Choroid plexus epithelial cell (primary cell): ENCODE measurements at regions not wholly inside any gene's neighbourhood (a gene's known extent, or its start where the extent isn't known, plus 50 kb on each side); places are given as distances from the start of the nearest gene placed in this dataset.

Source experiments
- DNase-seq: peaks from one replicate; pipeline ENCODE4 v3.0.0-alpha.2; 2010; ENCODE audit warnings: low read depth
- H3K4me3 ChIP-seq: 2 replicates; pipeline ENCODE4 v1.5.1; 2011; ENCODE audit warnings: low read depth, mild to moderate bottlenecking, control low read depth, low read length, moderate library complexity
- TF ChIP-seq, protein P1 (sequence below): conservative IDR thresholded peaks from 2 replicates; pipeline ENCODE4 v1.5.1; 2011; ENCODE audit warnings: low read depth, mild to moderate bottlenecking, control low read depth, inconsistent platforms, low read length, moderate library complexity

DNA sequence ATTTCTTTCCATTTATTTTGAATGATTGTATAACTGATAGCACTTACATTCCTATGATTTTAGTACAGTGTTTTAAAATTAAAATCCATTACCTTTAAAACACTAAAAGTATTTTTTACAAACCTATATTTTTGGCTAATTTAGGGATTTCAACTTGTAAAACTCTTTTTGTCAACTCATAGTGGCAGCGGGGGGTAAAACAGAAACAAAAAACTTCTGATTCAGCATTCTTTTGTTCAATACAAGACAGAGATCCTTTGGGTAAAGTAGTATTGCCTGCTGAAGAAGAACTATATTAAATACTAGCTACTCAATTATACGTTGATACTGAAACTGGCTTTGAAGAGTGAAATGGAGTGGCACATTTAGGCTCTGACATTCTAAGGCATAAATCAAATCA is 437.4 kb upstream of the CDH19 start:
- H3K4me3 ChIP-seq, result no peak overlapping the region

DNA sequence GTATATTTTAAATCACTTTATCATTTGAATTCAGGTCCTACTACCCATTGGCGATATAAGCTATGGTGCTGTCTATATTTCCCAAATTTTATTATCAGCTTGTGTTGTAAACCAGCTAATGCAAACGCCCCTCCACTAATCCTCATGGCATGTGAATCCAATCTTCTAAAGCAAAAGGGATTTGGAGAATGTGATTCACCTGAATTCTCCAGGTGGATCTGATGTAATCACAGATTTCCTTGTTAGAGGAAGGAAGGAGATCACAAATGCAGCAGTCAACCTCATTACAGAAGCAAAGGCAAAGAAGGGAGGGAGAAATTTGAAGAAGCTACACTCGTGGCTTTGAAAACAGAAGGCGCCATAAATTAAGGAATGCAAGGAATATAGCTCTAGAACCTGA is 431.1 kb upstream of the CDH19 start:
- no peak overlapping the region for H3K4me3 ChIP-seq
- DNase-seq, result no peak
- TF ChIP-seq, protein P1, sequence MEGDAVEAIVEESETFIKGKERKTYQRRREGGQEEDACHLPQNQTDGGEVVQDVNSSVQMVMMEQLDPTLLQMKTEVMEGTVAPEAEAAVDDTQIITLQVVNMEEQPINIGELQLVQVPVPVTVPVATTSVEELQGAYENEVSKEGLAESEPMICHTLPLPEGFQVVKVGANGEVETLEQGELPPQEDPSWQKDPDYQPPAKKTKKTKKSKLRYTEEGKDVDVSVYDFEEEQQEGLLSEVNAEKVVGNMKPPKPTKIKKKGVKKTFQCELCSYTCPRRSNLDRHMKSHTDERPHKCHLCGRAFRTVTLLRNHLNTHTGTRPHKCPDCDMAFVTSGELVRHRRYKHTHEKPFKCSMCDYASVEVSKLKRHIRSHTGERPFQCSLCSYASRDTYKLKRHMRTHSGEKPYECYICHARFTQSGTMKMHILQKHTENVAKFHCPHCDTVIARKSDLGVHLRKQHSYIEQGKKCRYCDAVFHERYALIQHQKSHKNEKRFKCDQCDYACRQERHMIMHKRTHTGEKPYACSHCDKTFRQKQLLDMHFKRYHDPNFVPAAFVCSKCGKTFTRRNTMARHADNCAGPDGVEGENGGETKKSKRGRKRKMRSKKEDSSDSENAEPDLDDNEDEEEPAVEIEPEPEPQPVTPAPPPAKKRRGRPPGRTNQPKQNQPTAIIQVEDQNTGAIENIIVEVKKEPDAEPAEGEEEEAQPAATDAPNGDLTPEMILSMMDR, result no peak

More for the DNA sequence above, 437.4 kb upstream of the CDH19 start:
- TF ChIP-seq, protein P1, result no peak
- no peak for DNase-seq

DNA sequence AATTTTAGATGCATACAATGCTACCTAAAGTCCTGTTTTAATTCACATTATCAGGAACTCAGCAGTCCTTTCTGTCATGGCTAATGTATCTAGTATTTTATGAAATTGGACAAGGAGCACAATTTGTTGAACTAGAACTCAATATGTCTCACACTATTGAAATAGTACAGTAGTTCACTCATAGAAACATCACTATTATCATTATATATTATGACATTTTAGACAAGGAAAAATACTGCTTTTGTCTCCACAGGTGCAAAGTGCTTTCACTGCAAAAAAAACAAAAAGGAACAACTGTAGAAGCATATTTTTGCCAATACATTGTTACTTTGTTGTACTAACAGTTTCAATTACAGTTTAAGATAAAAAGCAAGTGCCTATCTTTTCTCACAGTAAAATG is 419.2 kb upstream of the CDH19 start:
- no peak overlapping the region for H3K4me3 ChIP-seq
- TF ChIP-seq, protein P1, result no peak
- no peak for DNase-seq

DNA sequence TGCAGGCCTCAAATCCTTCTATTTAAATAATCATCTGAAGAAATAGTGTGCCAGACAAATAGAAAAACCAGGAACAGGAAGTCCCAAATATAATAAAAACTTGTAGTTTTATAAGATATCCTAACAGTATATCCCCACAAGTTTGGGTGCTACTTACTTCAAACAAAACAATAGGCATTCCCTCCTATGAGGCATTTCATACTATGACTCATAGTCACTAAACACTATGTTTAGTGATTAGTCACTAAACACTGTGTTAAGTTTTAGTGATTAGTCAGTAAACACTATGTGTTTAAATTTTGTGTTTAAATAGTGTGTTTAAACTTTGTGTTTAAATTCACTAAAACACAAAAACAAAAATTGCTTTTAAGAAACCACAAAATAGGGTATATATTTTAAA is 407.0 kb upstream of the CDH19 start:
- H3K4me3 ChIP-seq, result no peak overlapping the region
- TF ChIP-seq, protein P1, result no peak
- DNase-seq, result peak; percentile 3

DNA sequence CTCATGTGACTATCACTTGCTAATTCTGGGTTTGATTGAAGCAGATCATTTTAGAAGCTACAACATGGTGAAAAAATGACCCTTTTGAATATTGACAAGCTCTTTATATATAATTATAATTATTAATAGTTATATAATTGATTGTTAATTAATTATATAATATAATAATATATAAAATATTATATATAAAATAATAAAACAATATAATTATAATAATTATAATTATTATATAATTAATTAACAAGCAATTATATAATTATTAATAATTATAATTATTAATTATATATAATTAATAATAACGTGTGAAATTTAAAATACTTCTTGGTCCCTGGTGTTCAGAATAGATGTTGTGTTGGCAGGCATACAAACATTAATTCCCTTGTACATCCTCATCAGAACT is 404.1 kb upstream of the CDH19 start:
- TF ChIP-seq, protein P1, result no peak
- no peak overlapping the region for H3K4me3 ChIP-seq
- DNase-seq, result no peak

DNA sequence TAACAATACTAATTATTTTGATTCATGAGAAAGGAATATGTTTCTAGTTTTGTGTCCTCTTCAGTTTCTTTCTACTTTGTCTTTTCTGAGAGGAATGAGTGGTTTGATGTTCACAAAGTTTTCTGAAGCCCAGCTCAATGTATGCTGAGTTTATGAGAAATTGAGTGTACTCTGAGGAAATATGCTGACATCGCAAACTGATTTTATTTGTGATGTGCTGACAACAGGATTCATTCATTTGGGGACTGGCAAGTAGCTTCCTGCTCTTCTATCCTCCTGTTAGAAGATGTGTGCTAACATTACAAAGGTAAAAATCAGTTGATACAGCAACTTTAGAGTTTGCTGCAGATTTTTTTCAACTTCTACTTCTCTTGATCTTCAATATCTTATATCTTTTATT is 403.2 kb upstream of the CDH19 start:
- H3K4me3 ChIP-seq, result no peak overlapping the region
- no peak for DNase-seq
- TF ChIP-seq, protein P1, result no peak

DNA sequence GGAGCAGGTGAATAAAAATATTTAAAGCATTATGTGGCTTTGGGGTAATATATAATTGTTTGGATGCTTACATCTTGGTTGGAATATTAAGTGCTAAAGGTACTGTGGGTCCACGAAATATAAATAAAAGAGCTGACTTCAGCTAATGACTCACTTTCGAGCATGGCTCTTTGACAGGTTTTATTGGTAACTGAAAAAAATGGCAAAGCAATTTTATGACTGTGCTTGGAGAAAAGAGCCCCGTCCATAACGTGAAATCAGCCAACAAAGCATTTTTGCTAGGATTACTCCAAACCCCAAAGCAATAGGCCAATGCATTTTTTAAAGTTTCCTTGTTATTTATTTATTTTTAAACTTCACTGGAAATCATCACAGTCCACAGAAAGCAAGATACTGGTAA is 397.2 kb upstream of the CDH19 start:
- no peak overlapping the region for H3K4me3 ChIP-seq
- TF ChIP-seq, protein P1, result no peak
- no peak for DNase-seq
